Activated CD4-positive, alpha-beta T cell treated with anti-CD3 and anti-CD28 coated beads, Interleukin-2, Interleukin-4, amounts not matched to agents 100 ng/mL and 50 ng/mL, durations not matched to agents 16 hours and 8 hours (primary cell): ENCODE measurements at regions not wholly inside any gene's neighbourhood (a gene's known extent, or its start where the extent isn't known, plus 50 kb on each side); places are given as distances from the start of the nearest gene placed in this dataset.

ENCODE experiments used
- DNase-seq: peaks from one replicate; pipeline ENCODE4 v3.0.0-alpha.2; 2020; ENCODE audit warnings: low spot score

GRCh38 chr3:159821110-159821509 is 167.5 kb upstream of the IL12A start:
- DNase-seq, result no peak

GRCh38 chr3:159821736-159822135 is 166.9 kb upstream of the IL12A start:
- no peak for DNase-seq

- no peak for DNase-seq
These were observed 164.9 kb upstream of the IL12A start for GRCh38 chr3:159823780-159824179.

- no peak for DNase-seq
These were observed 164.3 kb upstream of the IL12A start for GRCh38 chr3:159824333-159824732.

- DNase-seq, result no peak
These were observed 163.3 kb upstream of the IL12A start for GRCh38 chr3:159825216-159825854.

- DNase-seq, result peak; percentile 15
These were observed 160.1 kb upstream of the IL12A start for GRCh38 chr3:159828542-159828943.

- DNase-seq, result no peak
These were observed 159.6 kb upstream of the IL12A start for GRCh38 chr3:159829056-159829455.

GRCh38 chr3:159829539-159830227 is 159.0 kb upstream of the IL12A start:
- no peak for DNase-seq

GRCh38 chr3:159830523-159831154 is 158.0 kb upstream of the IL12A start:
- no peak for DNase-seq

- no peak for DNase-seq
These were observed 157.2 kb upstream of the IL12A start for GRCh38 chr3:159831466-159831865.

- no peak for DNase-seq
These were observed 156.6 kb upstream of the IL12A start for GRCh38 chr3:159832024-159832423.

GRCh38 chr3:159835126-159835525 is 153.5 kb upstream of the IL12A start:
- DNase-seq, result no peak

GRCh38 chr3:159837725-159838124 is 150.9 kb upstream of the IL12A start:
- no peak for DNase-seq

GRCh38 chr3:159838938-159839337 is 149.7 kb upstream of the IL12A start:
- no peak for DNase-seq

GRCh38 chr3:159839561-159840379 is 148.9 kb upstream of the IL12A start, which contains the start of gene SCHIP1:
Gene SCHIP1 (plus strand): TSS chr3:159839861.
- no peak for DNase-seq

GRCh38 chr3:159840703-159841299 is 147.8 kb upstream of the IL12A start:
- DNase-seq, result no peak

GRCh38 chr3:159841766-159842165 is 146.9 kb upstream of the IL12A start:
- no peak for DNase-seq

GRCh38 chr3:159843840-159844730 is 144.6 kb upstream of the IL12A start:
- no peak for DNase-seq

- DNase-seq, result no peak
These were observed 143.8 kb upstream of the IL12A start for GRCh38 chr3:159844801-159845261.

- no peak for DNase-seq
These were observed 142.9 kb upstream of the IL12A start for GRCh38 chr3:159845737-159846136.

- no peak for DNase-seq
These were observed 142.4 kb upstream of the IL12A start for GRCh38 chr3:159846255-159846654.
